WI38 (cell line): ENCODE measurements at regions not wholly inside any gene's neighbourhood (a gene's known extent, or its start where the extent isn't known, plus 50 kb on each side); places are given as distances from the start of the nearest gene placed in this dataset.
"Not testable (repeated sequence)": the region's sequence is repeated elsewhere in the genome, so short reads cannot be mapped to it uniquely, and the experiment has no call there.

ENCODE experiments used
- H3K4me3 ChIP-seq: 2 replicates; pipeline ENCODE4 v1.5.1; 2011; ENCODE audit warnings: low read depth, mild to moderate bottlenecking, control low read depth, low read length
- TF ChIP-seq, protein P1 (sequence below): IDR thresholded peaks from 2 replicates; pipeline ENCODE4 v1.5.1; 2012; ENCODE audit warnings: low read depth, mild to moderate bottlenecking, control low read depth, low read length

DNA sequence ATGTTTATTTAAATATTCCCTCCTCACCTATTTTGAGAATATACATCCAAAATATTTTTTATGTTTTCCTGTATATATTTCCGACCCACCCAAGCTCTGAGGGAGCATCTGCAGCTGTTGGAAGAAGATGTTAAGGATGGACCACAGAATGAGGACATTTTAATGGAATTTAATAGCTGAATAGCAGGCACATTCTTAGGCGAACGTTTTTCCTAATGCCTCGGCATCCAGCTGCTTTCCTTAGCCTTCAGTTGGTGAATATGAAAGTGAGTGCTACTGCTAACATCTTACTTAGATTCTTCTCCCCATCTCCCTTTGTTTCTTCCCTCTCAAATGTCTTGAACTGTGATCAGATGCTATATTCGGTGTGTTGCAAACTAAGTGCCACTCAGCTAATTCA lies 158.0 kb upstream of the CTSO start:
- H3K4me3 ChIP-seq: no peak overlapping the region
- TF ChIP-seq, protein P1, sequence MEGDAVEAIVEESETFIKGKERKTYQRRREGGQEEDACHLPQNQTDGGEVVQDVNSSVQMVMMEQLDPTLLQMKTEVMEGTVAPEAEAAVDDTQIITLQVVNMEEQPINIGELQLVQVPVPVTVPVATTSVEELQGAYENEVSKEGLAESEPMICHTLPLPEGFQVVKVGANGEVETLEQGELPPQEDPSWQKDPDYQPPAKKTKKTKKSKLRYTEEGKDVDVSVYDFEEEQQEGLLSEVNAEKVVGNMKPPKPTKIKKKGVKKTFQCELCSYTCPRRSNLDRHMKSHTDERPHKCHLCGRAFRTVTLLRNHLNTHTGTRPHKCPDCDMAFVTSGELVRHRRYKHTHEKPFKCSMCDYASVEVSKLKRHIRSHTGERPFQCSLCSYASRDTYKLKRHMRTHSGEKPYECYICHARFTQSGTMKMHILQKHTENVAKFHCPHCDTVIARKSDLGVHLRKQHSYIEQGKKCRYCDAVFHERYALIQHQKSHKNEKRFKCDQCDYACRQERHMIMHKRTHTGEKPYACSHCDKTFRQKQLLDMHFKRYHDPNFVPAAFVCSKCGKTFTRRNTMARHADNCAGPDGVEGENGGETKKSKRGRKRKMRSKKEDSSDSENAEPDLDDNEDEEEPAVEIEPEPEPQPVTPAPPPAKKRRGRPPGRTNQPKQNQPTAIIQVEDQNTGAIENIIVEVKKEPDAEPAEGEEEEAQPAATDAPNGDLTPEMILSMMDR: no peak

DNA sequence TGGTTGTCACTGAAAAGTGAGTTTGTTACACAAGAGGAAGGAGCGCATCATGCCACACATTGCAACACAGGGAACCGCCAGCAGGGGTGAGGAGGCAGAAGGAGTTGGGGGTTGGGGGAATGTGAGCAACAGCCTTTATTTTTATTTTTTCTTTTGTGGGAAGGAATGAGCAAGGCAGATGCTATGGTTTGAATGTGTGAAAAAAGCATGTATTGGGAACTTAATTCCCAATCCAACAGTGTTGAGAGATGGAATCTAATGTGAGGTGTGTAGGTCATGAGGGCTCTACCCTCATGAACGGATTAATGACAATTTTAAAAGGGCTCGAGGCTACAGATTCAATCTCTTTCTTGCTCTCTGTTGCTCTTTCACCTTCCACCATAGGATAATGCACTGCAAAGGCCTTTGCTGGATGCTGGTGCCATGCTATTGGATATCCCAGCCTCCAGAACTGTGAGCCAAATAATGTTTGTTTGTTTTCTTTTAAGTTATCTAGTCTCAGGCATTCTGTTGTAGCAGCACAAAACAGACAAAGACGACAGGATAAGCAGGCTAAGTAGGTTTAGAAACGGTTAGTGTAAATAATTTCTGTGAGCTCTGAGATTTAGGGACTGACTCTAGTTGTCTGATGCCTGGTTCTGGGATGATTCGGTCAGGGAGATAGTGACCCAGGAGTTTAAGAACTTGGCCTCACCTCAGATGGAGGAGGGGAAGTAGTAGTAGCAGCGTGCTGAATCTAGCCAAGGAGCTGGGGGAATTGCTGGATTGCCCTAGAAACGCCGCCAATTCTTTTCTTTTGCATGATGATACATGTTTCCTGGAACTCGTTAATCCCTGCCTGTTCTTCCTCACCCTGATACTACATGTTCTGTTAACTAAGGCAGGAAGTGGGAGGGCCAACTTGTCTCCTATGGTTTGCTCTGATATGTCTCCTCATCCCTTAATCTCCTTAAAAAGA lies 156.6 kb upstream of the CTSO start:
- TF ChIP-seq, protein P1: 0 out of 2 replicates have a peak, but pooled peaks have one; percentile 16
- no peak overlapping the region for H3K4me3 ChIP-seq

DNA sequence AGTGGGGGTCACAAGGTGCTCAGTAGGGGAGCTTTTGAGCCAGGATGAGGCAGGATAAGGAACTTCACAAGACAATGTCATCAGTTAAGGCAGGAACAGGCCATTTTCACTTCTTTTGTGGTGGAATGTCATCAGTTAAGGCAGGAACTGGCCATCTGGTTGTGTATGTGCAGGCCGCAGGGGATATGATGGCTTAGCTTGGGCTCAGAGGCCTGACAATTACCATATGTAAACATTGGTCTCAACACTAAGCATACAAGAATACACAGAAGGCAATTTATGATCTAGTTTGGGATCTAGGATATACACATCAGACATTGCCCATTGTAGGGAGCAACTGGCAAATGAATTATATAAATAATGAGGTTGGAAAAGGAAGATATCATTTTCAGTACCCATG lies 155.4 kb upstream of the CTSO start:
- not testable (repeated sequence) for H3K4me3 ChIP-seq

DNA sequence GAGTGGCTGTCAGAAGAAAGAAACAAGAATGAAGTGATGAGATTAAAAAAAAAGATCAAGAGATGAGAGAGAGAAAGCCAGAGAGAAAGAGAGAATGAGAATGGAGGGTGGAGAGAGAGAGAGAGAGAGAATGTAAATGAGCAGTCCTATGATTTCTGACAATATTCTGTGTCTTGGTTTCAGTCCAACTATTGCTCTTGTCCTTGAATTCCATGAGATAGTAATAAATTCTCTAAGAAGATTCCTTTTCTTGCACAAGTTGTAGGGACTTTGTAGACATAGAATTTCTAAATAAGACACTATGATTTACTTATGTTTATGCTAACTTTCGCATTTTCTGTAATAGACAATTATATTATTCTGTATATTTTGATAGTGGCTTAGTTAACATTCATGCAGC lies 149.6 kb upstream of the CTSO start:
- TF ChIP-seq, protein P1: no peak
- no peak overlapping the region for H3K4me3 ChIP-seq

DNA sequence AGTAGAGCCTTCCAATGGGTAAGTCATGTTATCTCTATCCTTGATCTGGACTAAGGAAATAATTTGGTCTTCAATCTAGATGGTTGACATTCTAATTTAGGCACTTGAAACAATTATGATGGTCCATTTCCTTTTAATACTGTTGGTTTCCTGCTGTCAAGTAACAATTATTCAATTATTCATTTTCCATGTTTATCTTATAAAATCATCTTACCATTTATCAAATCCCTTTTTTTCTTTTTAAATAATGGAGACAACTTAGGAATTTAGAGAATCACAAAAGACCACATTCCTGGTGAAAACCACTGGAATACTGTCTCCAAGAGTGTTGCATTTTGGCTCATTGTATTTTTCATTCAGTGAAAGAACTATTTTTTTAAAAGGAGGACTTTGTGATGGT lies 148.7 kb upstream of the CTSO start:
- H3K4me3 ChIP-seq: no peak overlapping the region
- TF ChIP-seq, protein P1: no peak

DNA sequence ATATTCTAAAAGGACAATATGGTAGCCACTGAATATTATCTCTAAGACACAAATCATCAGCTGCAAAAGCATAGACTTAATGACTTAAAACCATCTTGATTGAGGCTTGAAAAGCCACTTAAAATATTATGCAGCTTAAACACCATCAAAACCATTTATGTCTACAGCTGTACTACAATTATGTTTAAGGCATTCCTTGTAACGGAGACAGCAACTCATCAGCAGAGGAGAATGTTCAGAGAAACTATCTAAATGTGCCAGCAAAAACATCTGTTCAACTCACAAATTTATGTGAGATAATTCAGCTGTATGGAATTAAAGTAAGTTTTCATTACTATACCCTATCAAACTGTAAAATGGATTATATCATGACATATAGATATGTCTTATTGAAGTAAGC lies 147.9 kb upstream of the CTSO start:
- no peak overlapping the region for H3K4me3 ChIP-seq

DNA sequence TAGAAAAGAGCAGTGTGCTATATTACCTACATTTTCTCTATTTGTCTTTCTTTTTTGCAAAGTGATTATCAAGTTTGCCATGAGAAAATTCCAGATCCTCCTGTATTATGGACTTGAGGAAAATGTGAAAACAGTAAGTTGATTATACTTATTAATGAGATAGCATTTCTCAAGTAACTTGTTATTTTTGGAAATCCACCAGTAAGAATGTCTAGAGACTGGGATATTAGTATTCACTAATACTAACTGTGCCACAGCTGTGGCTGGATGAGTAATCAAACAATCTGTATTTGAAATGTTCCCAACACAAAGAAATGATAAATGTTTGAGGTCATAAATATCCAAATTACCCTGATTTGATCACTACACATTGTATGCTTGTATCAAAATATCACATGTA lies 147.0 kb upstream of the CTSO start:
- TF ChIP-seq, protein P1: no peak

More for the DNA sequence above, 147.9 kb upstream of the CTSO start:
- TF ChIP-seq, protein P1: no peak

More for the DNA sequence above, 147.0 kb upstream of the CTSO start:
- H3K4me3 ChIP-seq: no peak overlapping the region
